HG03432 (cell line): ENCODE measurements at regions not wholly inside any gene's neighbourhood (a gene's known extent, or its start where the extent isn't known, plus 50 kb on each side); places are given as distances from the start of the nearest gene placed in this dataset.
A peak's percentile ranks its signal among the peaks of the same experiment; 100 is the strongest.

Source experiments
- ATAC-seq: cut with Tn5 transposase; IDR thresholded peaks from one replicate; pipeline ENCODE4 v1.9.1; 2021; ENCODE audit warnings: mild to moderate bottlenecking, moderate library complexity; ENCODE audit not compliant: unreplicated experiment

DNA sequence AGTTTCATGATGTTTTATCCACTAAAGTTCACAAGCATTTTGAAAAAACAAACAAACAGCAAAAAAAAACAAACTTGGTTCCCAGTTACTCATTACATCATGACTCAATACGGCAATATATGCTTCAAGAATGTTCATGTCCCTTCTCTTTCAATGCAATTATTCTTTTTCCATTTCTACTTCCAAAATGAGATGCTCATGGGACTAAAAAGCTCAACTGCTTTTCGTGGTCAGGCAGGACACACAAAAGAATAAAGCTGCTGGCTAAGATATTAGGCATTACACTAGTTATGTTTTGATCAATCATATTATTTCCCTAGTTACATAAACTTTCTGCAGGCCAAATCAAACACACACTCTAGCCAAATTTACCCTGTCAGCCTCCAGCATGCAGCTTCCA, 301.3 kb downstream of the EPHA4 start:
- no peak for ATAC-seq

DNA sequence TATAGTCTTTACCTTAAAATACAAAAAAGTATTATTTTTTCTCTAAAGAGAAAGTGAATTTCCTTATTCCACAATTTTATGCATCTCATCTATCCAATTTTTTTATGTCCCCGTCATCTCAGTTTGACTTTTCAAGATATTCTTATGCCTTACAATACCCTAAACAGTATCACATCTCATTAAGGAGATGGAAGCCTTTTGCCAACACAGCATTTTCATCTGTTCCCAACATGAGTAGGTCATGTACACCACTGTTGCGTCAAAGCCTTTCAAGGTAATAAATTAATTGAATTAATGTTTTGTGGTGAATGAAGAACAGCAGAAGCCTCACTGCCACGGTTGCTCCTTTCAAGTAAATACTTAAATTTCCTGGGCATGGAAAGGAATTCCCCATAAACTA, 299.4 kb downstream of the EPHA4 start:
- no peak for ATAC-seq

DNA sequence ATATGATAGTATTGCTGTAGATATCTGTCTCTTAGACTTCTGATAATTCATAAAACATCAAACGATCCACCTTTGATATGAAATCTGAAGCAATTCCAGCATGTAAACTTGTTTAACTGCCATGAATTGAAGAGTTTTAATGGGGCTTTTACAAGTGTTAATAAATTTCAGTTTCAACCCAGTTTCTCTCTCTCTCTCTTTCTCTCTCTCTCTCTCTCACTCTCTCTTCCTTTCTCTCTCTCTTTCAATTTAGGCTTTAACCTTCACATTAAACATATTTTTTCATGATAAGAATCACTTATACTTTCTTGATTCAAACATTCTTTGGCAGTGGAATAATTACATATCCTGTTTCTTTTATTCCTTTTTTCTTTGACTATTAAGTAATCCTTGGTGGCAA, 296.1 kb downstream of the EPHA4 start:
- no peak for ATAC-seq

DNA sequence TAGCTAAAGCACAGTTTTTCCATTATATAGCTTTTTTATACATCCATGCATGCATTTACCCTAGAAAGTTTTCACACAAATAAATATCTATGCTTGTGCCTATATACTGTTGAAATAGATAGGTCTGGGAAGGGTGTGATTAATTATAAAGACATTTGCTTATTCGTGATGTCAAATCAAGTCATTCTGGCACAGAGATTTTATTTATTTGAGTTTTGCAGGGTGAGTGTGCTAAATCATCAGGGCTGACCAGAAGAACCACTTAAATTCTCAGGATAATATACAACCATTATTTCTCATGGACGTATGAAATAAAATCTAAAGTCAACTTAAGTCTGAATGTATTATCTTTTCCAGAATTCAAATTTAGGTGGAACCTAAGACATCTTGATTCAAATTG, 295.5 kb downstream of the EPHA4 start:
- ATAC-seq = no peak

DNA sequence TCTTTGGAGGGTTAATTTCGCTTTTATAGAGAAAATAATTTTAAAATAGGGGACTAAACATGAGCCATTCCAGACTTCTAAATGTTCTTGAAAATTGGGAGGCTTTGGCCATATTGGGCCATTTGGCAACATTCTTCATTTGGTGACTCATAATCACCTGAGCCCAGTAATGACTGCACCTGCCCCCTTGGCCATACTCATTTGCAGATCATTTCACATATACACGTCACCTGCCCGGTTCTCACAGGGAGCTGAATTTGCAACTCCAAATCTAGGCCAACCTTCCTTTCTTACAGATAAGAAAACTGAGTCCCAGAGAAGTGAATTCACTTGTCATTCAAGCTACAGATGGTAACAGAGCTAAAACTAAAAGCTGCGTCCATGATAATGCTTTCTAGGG, 289.7 kb downstream of the EPHA4 start:
- ATAC-seq = no peak

DNA sequence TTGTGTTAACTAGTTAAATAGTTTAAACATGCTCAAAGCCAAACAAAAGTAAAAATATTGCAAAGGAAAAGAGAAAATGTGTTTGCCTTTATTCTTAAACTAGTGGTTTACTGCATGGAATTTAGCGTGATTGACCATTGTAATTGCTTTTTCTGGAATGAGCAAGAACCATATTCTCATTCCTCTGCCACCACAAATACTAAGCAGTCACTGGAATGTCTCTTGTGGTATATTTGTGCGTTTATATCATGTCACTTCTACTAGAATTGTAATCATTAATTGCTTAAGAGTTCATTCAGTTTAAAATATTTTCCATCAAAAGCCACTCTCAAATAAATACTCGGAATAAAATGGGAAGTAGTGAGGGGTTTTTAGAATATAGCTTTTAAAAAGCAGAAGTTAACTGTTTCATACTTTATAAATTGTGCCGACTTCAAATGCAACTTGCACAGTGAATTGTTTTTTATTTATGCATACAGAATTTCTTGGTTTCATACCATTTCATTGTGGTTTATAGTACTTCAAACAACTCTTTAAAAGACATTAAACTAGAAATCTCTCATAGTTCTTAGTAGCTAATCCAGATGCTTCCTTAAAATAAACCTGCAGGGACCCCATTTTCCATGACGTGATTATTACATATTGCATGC, 288.1 kb downstream of the EPHA4 start:
- no peak for ATAC-seq

DNA sequence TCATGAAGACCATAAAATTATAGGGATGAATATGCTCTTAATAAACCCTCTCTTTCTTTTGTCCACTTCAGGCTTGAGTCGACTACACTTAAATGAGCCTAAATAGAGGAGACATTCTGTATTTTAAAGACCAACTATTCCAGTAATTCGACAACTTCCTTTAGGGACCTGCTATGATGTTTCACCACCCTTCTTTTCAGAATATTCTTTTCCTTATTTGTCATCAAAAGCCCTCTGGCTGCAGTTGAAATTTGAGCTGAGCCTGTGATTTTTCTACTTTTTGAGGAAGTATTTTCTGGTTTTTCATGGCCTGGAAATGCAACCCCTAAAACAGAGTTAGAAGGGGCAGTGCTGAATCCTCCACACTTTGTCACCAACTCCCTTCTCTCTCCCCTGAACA, 287.0 kb downstream of the EPHA4 start:
- no peak for ATAC-seq

DNA sequence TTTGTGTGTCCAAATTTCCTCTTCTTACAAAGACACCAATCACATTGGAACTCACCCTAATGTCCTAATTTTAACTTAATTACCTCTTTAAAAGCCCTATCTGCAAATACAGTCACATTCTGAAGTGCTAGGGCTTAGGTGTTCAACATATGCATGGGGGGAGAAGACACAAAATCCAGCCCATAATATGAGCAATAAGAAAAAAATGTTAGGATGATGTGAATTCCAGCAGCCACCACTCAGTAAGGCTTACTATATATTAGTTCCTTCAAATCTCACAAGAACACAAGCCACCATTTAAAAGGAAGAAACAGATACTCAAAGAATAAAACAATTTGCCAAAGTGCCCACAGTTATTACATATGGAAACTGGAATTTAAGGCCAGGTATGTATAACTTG, 285.7 kb downstream of the EPHA4 start:
- ATAC-seq = no peak

DNA sequence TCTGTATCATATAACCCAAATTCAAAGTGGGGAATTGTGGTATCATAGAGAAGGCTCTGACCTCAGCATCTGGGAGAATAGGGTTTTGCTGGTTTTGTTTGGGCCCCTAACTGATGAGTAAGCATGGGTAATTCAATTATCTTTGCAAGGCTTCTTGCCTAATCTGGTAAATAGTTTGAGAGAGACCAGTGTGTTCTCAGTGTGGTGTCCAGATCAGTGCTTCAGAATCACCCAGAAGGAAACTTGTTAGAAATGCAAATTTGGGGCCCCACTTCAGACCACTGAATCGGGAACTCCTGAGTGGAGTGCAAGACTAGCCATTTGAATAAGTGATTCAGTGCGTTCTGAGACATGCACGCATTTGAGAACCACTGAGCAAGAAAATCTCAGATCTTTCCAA, 282.7 kb downstream of the EPHA4 start:
- peak; percentile 77 for ATAC-seq

DNA sequence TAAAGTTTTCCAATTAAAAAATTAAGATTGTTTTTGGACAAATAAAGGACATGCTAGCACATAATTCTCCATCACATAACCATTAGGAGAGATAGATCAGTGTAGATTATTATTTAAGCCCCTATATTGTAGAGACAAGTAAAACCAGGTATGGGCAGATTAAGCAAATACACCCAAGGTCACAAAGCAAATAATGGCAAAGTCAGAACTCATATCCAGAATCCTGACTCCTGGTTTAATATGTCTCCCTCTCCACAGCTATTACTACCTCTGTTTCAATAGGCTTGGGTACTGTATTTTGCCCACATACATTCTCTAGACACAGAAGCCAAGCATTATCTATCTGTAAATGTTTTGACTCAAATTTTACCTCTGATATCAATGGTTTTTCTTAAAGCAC, 282.3 kb downstream of the EPHA4 start:
- no peak for ATAC-seq

DNA sequence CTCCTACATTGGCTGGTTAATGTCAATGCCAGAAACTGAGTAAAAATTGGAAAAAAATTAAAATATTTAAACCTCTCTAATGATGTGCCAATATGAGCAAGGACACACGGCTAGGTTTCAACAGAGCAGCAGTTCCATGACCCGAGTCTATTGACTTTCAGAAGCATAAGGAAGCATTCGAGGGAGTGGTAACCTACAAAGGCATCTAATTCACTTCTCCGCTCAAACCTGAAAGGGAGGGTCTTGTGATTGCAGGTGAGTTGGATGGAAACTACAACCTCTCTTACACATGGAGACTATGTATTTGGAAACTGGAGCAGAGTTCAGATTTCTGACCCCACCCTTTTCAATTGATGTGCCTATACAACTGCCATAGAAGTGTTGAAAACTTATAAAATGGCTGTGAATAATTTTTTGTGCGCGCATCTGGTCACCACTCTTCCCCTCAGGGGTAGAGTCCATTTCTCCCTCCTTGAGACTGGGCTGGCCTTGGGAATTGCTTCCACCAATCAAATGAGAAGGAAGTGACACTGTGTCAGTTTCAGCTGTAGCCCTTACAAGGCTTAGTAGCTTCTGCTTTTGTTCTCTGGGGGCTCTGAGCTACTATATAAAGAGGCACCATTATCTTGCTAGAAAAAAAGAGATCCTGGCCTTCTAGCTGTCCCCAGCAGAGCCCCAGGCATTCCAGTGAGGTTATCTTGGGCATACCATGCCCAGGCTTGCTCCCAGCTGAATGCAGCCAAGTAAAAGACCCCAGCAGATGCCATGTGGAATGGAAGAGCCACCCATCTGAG, 278.0 kb downstream of the EPHA4 start:
- ATAC-seq = no peak

DNA sequence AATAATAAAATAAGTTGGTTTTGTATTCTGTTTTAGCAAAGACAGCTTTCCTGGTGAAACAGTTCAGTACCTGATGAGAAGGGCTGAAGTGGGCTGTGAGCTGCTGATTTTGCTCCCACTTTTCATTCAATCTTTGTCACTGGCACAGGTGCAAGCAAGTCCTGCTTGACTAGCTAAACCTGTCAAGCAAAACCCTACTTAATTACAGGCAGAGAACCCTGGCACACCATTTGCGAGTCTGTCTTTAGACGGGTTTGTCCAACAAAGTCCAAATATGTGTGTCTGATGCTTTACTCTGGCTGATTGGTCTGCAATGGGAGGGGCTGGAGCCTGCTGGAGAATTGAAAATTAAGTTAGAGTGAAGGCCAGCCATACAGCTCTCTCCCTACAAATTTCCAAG, 267.2 kb downstream of the EPHA4 start:
- no peak for ATAC-seq

DNA sequence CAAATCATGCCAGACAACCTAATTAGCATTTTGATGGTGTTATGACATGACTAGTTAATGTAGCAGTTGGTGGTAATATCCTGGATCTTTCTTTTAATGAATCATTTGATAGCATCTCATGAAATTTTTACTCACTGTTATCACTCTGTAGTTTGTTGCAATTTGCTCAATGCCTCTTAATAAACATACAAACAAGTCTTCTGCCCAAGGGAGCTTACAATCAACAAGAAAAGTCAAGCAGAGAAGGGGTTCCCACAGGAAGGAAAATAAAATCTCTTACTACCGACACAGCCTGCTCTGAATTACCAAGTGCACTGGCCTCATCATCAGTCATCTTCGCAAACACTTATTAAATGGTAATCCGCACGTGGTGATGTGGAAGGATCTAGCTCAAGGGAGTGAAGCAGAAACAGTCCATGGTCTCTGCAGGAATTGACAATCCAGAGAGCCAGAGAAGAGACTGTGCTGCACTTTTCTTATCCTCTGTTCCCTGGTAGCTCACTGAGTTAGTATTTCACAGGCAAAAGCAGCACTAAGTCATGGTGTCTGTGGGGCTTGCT, 263.5 kb downstream of the EPHA4 start:
- no peak for ATAC-seq

DNA sequence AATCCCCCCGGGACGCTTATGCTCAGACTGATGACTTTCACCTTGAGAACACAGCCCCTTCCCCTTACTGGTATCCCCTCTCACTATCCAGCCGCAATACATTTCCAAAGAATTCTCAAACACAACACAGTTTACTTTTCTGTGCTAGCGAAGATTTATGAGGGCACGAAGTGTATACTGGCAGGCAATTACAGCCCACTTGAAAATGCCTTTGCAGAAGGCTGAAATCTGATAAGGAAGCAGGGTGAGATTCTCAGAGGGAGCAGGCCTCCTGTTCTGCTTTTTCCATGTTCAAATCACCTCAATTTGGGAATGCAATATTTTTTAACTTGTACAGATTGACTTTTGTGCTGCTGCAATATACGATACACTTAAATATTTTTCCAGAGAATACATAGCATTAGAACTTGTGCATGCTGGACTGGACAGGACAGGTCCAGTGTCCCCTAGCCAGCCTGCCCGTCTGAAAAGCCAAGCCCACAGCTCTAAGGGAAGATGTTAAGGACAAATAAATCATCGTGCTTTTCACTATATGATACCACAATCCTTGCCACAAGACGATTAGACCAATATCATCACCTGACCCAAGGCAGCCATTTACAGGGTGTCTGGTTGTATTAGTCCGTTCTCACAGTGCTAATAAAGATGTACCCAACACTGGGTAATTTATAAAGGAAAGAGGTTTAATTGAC, 262.1 kb downstream of the EPHA4 start:
- no peak for ATAC-seq

DNA sequence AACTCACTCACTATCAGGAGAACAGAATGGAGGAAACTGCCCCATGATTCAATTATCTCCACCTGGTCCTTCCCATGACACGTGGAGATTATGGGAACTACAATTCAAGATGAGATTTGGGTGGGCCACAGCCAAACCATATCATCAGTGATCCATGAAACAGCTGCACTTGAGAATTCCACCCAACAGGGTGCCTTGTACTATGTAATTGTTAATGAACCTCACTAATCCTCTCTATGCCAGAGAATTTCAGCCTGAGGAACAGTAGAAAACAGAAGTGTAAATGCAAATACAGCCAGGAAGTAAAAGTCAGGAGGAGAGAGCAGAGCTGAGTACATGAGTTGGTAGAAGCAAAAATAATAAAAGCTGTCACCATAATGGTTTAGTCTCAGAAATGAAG, 261.4 kb downstream of the EPHA4 start:
- ATAC-seq = no peak

DNA sequence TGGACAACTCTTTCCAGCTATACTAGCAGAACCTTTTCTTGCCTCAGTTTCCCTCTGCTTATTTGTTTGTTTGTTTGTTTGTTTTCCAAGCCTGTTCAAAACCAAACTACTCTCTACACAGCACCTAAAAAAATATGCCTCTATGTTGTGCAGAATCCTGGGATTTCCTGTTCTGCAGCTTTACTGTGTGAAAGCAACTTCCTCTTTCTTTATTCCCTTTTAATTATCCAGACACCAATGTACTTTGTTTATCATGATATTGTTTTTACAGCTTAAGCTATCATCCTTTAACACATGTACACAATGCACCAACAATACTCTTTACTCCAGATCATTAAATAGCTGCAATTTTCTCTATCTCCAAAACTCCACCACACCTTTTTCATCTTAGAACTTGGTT, 259.5 kb downstream of the EPHA4 start:
- no peak for ATAC-seq

DNA sequence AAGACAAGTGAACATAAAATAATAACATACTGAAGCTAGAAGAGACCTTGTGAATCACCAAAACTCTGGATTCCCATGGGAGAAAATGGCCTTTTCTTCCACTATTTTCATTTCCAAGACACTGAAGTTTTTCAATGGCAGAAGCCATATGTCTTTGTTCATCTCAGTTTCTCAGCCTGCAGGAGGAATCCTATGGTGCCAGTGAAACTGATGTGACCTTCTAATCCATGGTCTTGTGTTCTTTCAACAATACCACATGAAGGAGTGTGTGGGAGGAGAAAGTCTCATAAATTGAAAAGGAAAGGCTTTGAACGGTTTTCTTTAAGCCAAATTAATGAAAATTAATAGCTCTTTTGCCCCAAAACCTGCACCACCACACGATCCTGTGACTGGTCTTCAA, 257.3 kb downstream of the EPHA4 start:
- no peak for ATAC-seq

DNA sequence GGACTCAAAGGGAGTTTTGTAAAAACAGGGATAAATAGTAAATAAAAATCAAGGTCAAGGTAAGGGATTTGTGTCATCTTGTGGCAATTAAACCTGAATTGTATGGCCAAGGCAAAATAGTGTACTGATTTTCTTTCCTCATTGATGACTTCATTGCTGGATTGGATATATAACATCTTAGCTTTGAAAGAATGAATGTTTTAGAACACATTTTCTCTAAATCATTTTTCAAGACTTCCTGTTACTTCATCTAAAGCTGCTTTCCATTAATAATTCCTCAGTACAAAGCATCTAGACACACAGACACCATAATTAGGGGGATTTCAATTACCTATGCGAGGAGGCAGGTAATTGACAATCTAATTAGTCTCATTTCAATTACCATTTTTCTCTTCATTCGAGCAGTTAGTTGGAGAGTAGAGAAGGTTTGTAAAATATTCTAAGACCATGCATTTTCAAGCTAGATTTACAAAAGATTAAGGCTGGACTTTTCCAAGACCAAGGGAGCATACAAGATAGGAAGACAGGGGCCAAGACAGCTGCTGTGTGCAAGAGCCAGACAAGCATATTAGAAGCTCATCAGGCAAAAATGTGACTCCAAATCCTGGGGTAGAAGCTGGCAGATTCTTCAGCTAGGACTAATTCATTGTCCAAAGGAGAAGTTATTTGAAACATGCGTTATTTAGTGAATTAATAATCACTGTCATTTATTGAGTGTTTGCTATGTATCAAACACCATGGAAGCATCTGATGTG, 253.6 kb downstream of the EPHA4 start:
- ATAC-seq = no peak

DNA sequence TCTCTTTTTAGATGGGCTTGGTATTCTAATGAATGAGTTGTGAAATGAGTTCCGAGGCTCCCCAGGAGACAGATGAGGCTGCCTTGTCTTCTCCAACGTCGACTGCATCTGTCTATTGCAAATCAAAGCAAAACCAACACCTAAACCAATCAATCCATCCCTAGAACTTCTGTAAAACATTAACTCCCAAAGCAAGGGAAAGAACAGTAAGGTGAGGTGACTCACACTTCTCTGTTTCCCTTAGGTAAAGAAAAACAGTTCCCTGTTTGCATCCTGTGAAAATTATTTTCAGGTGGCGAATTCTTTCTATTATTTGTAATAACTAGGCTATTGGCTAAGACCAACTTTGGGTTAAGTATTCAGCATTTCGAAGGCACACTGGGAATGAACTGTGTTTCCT, 249.4 kb downstream of the EPHA4 start:
- peak; percentile 43 for ATAC-seq

DNA sequence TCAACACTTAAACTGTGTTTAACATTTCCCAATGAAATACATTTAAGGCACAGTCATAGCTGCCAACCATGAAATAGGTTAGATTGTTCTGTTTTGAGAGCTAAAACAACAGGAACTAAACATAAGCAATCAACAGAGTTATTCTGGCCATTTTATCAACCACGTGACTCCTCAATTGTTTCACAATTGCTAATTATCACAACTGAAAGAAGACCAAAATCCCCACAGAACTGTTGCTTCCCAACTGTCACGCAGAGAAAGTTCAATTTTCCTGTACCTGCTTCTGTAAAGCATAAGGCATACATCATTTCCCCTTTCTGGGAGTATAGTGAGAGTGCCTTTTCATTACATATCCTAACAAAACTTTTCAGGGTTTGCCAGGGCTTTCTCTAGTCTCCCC, 248.6 kb downstream of the EPHA4 start:
- peak; percentile 56 for ATAC-seq

DNA sequence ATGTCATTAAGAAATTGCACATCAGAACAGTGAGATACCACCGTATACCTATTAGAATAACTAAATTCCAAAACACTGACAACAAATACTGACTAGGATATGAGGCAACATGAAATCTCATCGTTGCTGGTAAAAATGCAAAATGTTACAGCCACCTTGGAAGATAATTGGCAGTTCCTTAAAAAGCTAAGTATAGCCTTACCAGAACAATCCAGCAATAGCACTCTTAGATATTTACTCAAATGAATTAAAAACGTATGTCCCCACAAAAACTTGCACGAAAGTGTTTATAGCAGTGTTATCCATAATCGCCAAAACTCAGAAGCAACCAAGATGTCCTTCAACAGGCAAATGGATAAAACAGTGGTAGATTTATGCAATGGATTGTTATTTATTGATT, 241.7 kb downstream of the EPHA4 start:
- ATAC-seq = no peak
